Type B pancreatic cell (in vitro differentiated cells): ENCODE measurements at regions not wholly inside any gene's neighbourhood (a gene's known extent, or its start where the extent isn't known, plus 50 kb on each side); places are given as distances from the start of the nearest gene placed in this dataset.

Experiments used
- DNase-seq: peaks from one replicate; pipeline ENCODE4 v3.0.0; 2021; ENCODE audit warnings: mixed read lengths; ENCODE audit not compliant: unreplicated experiment; ENCODE audit errors: extremely low spot score
- H3K27ac Mint-ChIP-seq: 2 replicates; pipeline ENCODE4 v1.8.0; 2021; ENCODE audit warnings: mild to moderate bottlenecking, mixed read lengths
- H3K27me3 Mint-ChIP-seq: 2 replicates; pipeline ENCODE4 v1.8.0; 2021; ENCODE audit warnings: mixed read lengths
- H3K36me3 Mint-ChIP-seq: 2 replicates; pipeline ENCODE4 v1.8.0; 2021; ENCODE audit warnings: mixed read lengths
- H3K4me1 Mint-ChIP-seq: one replicate; pipeline ENCODE4 v1.8.0; 2021; ENCODE audit warnings: mixed read lengths; ENCODE audit not compliant: unreplicated experiment
- H3K4me3 Mint-ChIP-seq: 2 replicates; pipeline ENCODE4 v1.8.0; 2021; ENCODE audit warnings: mild to moderate bottlenecking, mixed read lengths
- H3K9me3 Mint-ChIP-seq: 2 replicates; pipeline ENCODE4 v1.8.0; 2021; ENCODE audit warnings: mixed read lengths
- TF ChIP-seq, protein P1 (sequence below): fragments of 200-600 bp; sonication (generic); conservative IDR thresholded peaks from 2 replicates; pipeline ENCODE4 v1.5.0; 2021; ENCODE audit warnings: antibody characterized with exemption, mild to moderate bottlenecking

DNA sequence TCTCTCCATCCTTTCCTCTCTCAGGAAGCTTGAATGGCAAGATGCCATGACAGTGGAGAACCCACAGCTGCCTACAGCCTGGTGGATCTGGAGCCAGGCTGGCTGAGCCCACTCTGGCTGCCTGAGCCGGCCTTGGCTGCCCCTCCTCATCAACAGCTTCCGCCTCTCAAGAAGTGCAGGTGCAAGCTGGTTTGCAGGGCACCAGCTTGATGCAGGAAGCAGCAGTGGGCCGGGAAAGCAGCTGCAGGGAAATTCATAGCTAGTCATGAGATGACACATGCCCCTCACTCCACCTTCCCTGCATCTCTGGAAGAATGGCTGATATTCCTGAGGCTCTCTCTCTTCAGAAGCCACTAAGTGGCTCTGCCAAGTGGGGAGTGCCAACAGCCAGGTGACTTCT is 289.1 kb downstream of the RPS29 start:
- peaks cover 3% of the 10 kb centered on the region for H3K27me3 Mint-ChIP-seq
- H3K36me3 Mint-ChIP-seq: no peaks in the 10 kb centered on the region
- H3K27ac Mint-ChIP-seq: no peak overlapping the region
- H3K9me3 Mint-ChIP-seq: no peaks in the 10 kb centered on the region
- TF ChIP-seq, protein P1, sequence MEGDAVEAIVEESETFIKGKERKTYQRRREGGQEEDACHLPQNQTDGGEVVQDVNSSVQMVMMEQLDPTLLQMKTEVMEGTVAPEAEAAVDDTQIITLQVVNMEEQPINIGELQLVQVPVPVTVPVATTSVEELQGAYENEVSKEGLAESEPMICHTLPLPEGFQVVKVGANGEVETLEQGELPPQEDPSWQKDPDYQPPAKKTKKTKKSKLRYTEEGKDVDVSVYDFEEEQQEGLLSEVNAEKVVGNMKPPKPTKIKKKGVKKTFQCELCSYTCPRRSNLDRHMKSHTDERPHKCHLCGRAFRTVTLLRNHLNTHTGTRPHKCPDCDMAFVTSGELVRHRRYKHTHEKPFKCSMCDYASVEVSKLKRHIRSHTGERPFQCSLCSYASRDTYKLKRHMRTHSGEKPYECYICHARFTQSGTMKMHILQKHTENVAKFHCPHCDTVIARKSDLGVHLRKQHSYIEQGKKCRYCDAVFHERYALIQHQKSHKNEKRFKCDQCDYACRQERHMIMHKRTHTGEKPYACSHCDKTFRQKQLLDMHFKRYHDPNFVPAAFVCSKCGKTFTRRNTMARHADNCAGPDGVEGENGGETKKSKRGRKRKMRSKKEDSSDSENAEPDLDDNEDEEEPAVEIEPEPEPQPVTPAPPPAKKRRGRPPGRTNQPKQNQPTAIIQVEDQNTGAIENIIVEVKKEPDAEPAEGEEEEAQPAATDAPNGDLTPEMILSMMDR: no peak
- H3K4me3 Mint-ChIP-seq: no peak overlapping the region
- DNase-seq: no peak
- no peaks in the 10 kb centered on the region for H3K4me1 Mint-ChIP-seq

DNA sequence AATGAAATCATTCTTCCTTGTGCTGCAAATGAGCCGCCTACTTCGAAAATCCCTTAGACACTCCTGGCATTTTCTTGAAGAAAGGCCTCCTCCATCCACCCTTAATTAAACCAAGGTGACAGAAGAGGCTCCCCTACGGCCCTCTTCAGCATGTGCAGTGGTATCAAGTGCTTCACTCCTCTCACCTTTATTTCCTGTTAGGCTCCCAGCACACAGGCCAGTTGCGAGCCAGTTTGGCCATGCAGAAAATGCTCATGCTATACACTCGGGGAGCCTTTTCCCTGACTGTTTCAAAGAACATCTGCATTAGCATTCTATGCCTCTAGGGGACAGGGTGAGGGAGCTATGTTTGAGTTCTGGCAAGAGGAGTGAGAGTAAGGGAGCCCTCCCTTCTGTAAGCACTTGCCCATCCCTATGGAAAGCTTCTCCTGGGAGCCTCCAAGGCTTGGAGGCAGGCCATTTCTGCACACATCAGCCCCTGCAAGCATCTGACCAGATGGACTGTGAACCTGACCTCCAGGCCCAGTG is 291.5 kb downstream of the RPS29 start:
- H3K4me1 Mint-ChIP-seq: no peaks in the 10 kb centered on the region
- TF ChIP-seq, protein P1: no peak
- H3K4me3 Mint-ChIP-seq: no peak overlapping the region
- H3K9me3 Mint-ChIP-seq: no peaks in the 10 kb centered on the region
- DNase-seq: no peak
- H3K27me3 Mint-ChIP-seq: peaks cover 3% of the 10 kb centered on the region
- H3K36me3 Mint-ChIP-seq: no peaks in the 10 kb centered on the region
- no peak overlapping the region for H3K27ac Mint-ChIP-seq

DNA sequence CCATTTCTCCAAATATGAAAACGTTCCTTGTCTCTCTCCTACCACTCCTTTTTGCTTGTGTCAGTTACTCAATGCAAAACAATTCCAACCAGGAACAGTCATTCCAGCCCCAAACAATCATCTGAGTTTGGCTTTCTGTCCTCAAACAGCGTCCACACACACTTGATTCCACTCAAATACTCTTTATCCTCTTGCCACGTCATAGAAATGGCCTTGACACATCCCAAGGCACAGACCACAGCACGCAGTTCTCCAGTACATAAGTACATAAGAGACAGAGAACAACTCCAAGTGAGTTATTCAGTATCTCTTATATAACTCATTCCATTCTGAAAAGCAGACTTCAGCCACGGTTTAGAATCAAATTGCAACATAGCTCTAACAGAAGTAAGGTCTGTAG is 299.2 kb downstream of the RPS29 start:
- peaks cover 3% of the 10 kb centered on the region for H3K27me3 Mint-ChIP-seq
- H3K4me3 Mint-ChIP-seq: no peak overlapping the region
- H3K36me3 Mint-ChIP-seq: no peaks in the 10 kb centered on the region
- no peaks in the 10 kb centered on the region for H3K4me1 Mint-ChIP-seq
- no peaks in the 10 kb centered on the region for H3K9me3 Mint-ChIP-seq
- TF ChIP-seq, protein P1: no peak
- DNase-seq: no peak
- no peak overlapping the region for H3K27ac Mint-ChIP-seq

DNA sequence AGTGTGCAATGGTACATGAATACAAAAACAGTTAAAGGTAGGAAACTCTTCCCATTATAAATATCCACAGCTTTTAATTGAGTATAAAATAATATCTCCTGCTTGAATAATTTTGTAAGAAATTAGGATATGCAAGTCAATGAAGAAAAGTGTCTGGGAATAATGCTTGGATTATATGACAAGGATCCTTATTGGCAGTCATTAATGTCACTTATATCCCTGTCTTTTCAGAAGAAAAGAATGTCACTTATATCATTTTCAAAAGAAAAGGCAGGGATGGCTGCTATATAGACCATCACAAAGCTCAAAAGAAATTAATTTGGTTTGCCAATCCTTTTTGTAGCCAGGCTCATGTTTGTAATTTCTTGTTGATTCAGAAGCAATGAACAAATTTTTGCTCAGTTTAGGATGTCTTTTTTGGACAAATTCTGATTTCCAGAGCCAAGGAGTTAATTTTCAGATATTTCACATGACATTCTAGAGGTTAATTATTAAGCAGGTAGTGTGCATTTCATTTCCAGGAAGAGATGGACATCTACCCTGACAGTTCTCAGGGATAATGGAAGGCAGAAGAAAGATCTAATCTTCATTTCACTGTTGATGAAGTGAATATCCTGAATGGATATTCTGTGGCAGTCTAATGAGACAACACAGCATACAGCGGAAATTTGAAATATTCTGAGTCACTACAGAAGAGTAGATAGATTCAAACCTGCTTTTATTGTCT is 299.8 kb downstream of the RPS29 start:
- H3K27me3 Mint-ChIP-seq: peaks cover 3% of the 10 kb centered on the region
- H3K9me3 Mint-ChIP-seq: no peaks in the 10 kb centered on the region
- no peak overlapping the region for H3K4me3 Mint-ChIP-seq
- TF ChIP-seq, protein P1: no peak
- no peak for DNase-seq
- H3K27ac Mint-ChIP-seq: no peak overlapping the region
- no peaks in the 10 kb centered on the region for H3K4me1 Mint-ChIP-seq
- no peaks in the 10 kb centered on the region for H3K36me3 Mint-ChIP-seq

DNA sequence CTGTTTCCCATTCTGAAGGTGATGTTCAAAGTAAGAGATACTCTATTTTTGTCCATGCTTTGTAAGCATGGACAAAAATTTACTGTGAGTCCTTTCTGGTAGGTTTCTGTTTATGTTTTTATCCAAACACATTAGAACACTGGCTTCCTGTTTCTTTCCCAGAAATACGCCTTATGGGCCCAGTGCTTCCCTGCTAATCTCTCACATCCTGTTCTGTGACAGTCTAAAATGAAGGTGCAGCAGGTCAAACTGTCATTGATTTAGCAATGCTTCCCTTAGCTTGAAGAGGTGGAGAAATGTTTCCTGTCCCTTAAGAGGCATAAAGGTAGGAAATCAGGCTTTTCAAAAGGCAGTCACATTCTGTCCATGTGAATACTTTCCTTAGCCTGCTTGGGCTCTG is 305.6 kb downstream of the RPS29 start:
- TF ChIP-seq, protein P1: no peak
- no peak for DNase-seq
- no peak overlapping the region for H3K4me3 Mint-ChIP-seq
- H3K4me1 Mint-ChIP-seq: no peaks in the 10 kb centered on the region
- H3K27ac Mint-ChIP-seq: no peak overlapping the region
- H3K36me3 Mint-ChIP-seq: no peaks in the 10 kb centered on the region
- no peaks in the 10 kb centered on the region for H3K9me3 Mint-ChIP-seq
- H3K27me3 Mint-ChIP-seq: no peaks in the 10 kb centered on the region
